HEK293T (cell line): ENCODE measurements at regions not wholly inside any gene's neighbourhood (a gene's known extent, or its start where the extent isn't known, plus 50 kb on each side); places are given as distances from the start of the nearest gene placed in this dataset.

Experiments
- ARNT ChIP-seq: fragments of 450-650 bp; IDR thresholded peaks from 2 replicates; pipeline ENCODE4 v1.6.1; 2017; ENCODE audit warnings: mild to moderate bottlenecking
- BHLHE40 ChIP-seq: fragments of 450-650 bp; IDR thresholded peaks from 2 replicates; pipeline ENCODE4 v1.6.1; 2016; ENCODE audit warnings: mild to moderate bottlenecking, moderate library complexity, borderline replicate concordance
- HDGF ChIP-seq: fragments of 450-650 bp; IDR thresholded peaks from 2 replicates; pipeline ENCODE4 v1.6.1; 2017; ENCODE audit warnings: antibody characterized with exemption, borderline replicate concordance
- TF ChIP-seq, protein P1 (sequence below): fragments of 450-650 bp; IDR thresholded peaks from 2 replicates; pipeline ENCODE4 v1.6.1; 2016

DNA sequence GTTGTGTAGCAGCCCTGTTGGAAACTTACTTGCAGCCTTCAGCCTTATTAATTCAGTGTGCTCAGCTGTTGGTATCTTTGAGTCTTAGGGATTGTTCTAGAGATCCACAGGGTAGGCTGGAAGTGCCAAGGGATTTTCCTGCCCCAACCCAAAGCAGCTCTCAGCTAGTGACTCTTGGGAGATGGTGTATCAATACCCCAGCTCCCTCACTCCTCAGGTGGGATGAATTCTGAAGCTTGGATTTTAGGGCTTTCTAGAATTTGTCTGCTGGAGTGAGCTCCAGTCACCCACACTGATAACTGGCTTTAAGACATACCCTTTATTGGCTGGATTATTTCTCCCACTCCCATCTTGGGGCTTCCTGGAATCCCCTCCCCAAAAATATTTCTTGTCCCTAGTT is 493.0 kb downstream of the MN1 start:
- TF ChIP-seq ARNT (no peak), HDGF (no peak), BHLHE40 (no peak)
- TF ChIP-seq, protein P1, sequence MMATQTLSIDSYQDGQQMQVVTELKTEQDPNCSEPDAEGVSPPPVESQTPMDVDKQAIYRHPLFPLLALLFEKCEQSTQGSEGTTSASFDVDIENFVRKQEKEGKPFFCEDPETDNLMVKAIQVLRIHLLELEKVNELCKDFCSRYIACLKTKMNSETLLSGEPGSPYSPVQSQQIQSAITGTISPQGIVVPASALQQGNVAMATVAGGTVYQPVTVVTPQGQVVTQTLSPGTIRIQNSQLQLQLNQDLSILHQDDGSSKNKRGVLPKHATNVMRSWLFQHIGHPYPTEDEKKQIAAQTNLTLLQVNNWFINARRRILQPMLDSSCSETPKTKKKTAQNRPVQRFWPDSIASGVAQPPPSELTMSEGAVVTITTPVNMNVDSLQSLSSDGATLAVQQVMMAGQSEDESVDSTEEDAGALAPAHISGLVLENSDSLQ = no peak
